ENCODE measurements at regions not wholly inside any gene's neighbourhood (a gene's known extent, or its start where the extent isn't known, plus 50 kb on each side); places are given as distances from the start of the nearest gene placed in this dataset.

GRCh38 chrX:25213611-25214010 lies 197.8 kb upstream of the ARX start:
- no peak for DNase-seq

- no peak for DNase-seq
Observed at GRCh38 chrX:25207803-25208475, 192.2 kb upstream of the ARX start.

- DNase-seq, result no peak
Observed at GRCh38 chrX:25206778-25207177, 191.0 kb upstream of the ARX start.

- no peak for DNase-seq
Observed at GRCh38 chrX:25204182-25204581, 188.4 kb upstream of the ARX start.

- no peak for DNase-seq
Observed at GRCh38 chrX:25202827-25203226, 187.1 kb upstream of the ARX start.

- DNase-seq, result no peak
Observed at GRCh38 chrX:25198891-25199290, 183.1 kb upstream of the ARX start.

- no peak for DNase-seq
Observed at GRCh38 chrX:25198253-25198652, 182.5 kb upstream of the ARX start.

- DNase-seq, result no peak
Observed at GRCh38 chrX:25196221-25196620, 180.5 kb upstream of the ARX start.

- DNase-seq, result no peak
Observed at GRCh38 chrX:25191403-25191802, 175.6 kb upstream of the ARX start.

- no peak for DNase-seq
Observed at GRCh38 chrX:25181775-25182174, 166.0 kb upstream of the ARX start.

GRCh38 chrX:25180242-25180641 lies 164.5 kb upstream of the ARX start:
- DNase-seq, result no peak

GRCh38 chrX:25178555-25178954 lies 162.8 kb upstream of the ARX start:
- no peak for DNase-seq

- DNase-seq, result no peak
Observed at GRCh38 chrX:25175743-25176142, 160.0 kb upstream of the ARX start.

- no peak for DNase-seq
Observed at GRCh38 chrX:25175171-25175570, 159.4 kb upstream of the ARX start.

- no peak for DNase-seq
Observed at GRCh38 chrX:25166546-25166945, 150.8 kb upstream of the ARX start.

- DNase-seq, result no peak
Observed at GRCh38 chrX:25166145-25166544, 150.4 kb upstream of the ARX start.

- no peak for DNase-seq
Observed at GRCh38 chrX:25158635-25159034, 142.9 kb upstream of the ARX start.

GRCh38 chrX:25156832-25157231 lies 141.1 kb upstream of the ARX start:
- no peak for DNase-seq

GRCh38 chrX:25156323-25156722 lies 140.6 kb upstream of the ARX start:
- DNase-seq, result no peak

- no peak for DNase-seq
Observed at GRCh38 chrX:25154168-25154567, 138.4 kb upstream of the ARX start.

- no peak for DNase-seq
Observed at GRCh38 chrX:25151749-25152148, 136.0 kb upstream of the ARX start.

- peak; percentile 19 for DNase-seq
Observed at GRCh38 chrX:25144043-25144940, 128.5 kb upstream of the ARX start.

GRCh38 chrX:25143596-25143995 lies 127.8 kb upstream of the ARX start:
- no peak for DNase-seq

GRCh38 chrX:25141684-25142083 lies 125.9 kb upstream of the ARX start:
- DNase-seq, result no peak

Measured in activated naive CD4-positive, alpha-beta T cell treated with anti-CD3 and anti-CD28 coated beads, Interleukin-2, amount 50 U/mL, for 16 hours (primary cell).